ENCODE measurements at regions not wholly inside any gene's neighbourhood (a gene's known extent, or its start where the extent isn't known, plus 50 kb on each side); places are given as distances from the start of the nearest gene placed in this dataset.

GRCh38 chr3:78090382-78090781 is 1050.5 kb downstream of the ROBO2 start:
- TF ChIP-seq CTCF (conservative IDR thresholded peaks at IDR 0.05; ENCODE audit: low read length) (no peak), EZH2phosphoT487 (IDR thresholded peaks at IDR 0.05; ENCODE audit: borderline replicate concordance, low read depth, low read length) (no peak)
